ENCODE measurements at regions not wholly inside any gene's neighbourhood (a gene's known extent, or its start where the extent isn't known, plus 50 kb on each side); places are given as distances from the start of the nearest gene placed in this dataset.

- TF ChIP-seq POLR2A (IDR thresholded peaks at IDR 0.05) = no peak
- no peak for TF ChIP-seq CTCF (IDR thresholded peaks at IDR 0.05)
Measured at GRCh38 chr10:94116848-94117247, 123.1 kb downstream of the PLCE1 start.

Data from testis (tissue), 2 donors.